ENCODE measurements at regions not wholly inside any gene's neighbourhood (a gene's known extent, or its start where the extent isn't known, plus 50 kb on each side); places are given as distances from the start of the nearest gene placed in this dataset.

GRCh38 chr13:105820415-105820814, 715.0 kb downstream of the EFNB2 start:
- WGBS (ENCODE audit: insufficient coverage) = no CpG with 5 or more reads among the region's 3 CpGs

GRCh38 chr13:105817498-105817897, 718.0 kb downstream of the EFNB2 start:
- no peaks in the 10 kb centered on the region for H3K9me3 ChIP-seq (ENCODE audit: control insufficient read depth, insufficient read depth, low read length)
- no peaks in the 10 kb centered on the region for H3K27me3 ChIP-seq (ENCODE audit: control insufficient read depth, insufficient read depth, low read length)
- no peak overlapping the region for H3K27ac ChIP-seq (ENCODE audit: low read depth, low read length)
- DNase-seq (ENCODE audit: low read depth in 4 of 6, low spot score in 6 of 6) = no peak
- no peaks in the 10 kb centered on the region for H3K36me3 ChIP-seq (ENCODE audit: control insufficient read depth, insufficient read depth, low read length)
- 81% methylated on average over 2 of the region's 4 CpGs for WGBS (ENCODE audit: insufficient coverage)
- H3K4me3 ChIP-seq (ENCODE audit: low read depth, low read length) = no peak overlapping the region
- no peaks in the 10 kb centered on the region for H3K4me1 ChIP-seq (ENCODE audit: control insufficient read depth, insufficient read depth, low read length)

More at GRCh38 chr13:105820415-105820814, 715.0 kb downstream of the EFNB2 start:
- H3K9me3 ChIP-seq (ENCODE audit: control insufficient read depth, insufficient read depth, low read length) = no peaks in the 10 kb centered on the region
- no peaks in the 10 kb centered on the region for H3K27me3 ChIP-seq (ENCODE audit: control insufficient read depth, insufficient read depth, low read length)
- H3K36me3 ChIP-seq (ENCODE audit: control insufficient read depth, insufficient read depth, low read length) = no peaks in the 10 kb centered on the region
- no peak overlapping the region for H3K27ac ChIP-seq (ENCODE audit: low read depth, low read length)
- H3K4me3 ChIP-seq (ENCODE audit: low read depth, low read length) = no peak overlapping the region
- no peaks in the 10 kb centered on the region for H3K4me1 ChIP-seq (ENCODE audit: control insufficient read depth, insufficient read depth, low read length)
- no peak for DNase-seq (ENCODE audit: low read depth in 4 of 6, low spot score in 6 of 6)

GRCh38 chr13:105816994-105817393, 718.5 kb downstream of the EFNB2 start:
- no peaks in the 10 kb centered on the region for H3K4me1 ChIP-seq (ENCODE audit: control insufficient read depth, insufficient read depth, low read length)
- H3K9me3 ChIP-seq (ENCODE audit: control insufficient read depth, insufficient read depth, low read length) = no peaks in the 10 kb centered on the region
- DNase-seq (ENCODE audit: low read depth in 4 of 6, low spot score in 6 of 6) = peak in 1 of 6 donors; percentile 56
- H3K27ac ChIP-seq (ENCODE audit: low read depth, low read length) = no peak overlapping the region
- no peak overlapping the region for H3K4me3 ChIP-seq (ENCODE audit: low read depth, low read length)
- H3K36me3 ChIP-seq (ENCODE audit: control insufficient read depth, insufficient read depth, low read length) = no peaks in the 10 kb centered on the region
- no peaks in the 10 kb centered on the region for H3K27me3 ChIP-seq (ENCODE audit: control insufficient read depth, insufficient read depth, low read length)
- WGBS (ENCODE audit: insufficient coverage) = 70% methylated on average over 3 of the region's 4 CpGs

- Histone ChIP-seq H3K27me3 (ENCODE audit: control insufficient read depth, insufficient read depth, low read length) (no peaks in the 10 kb centered on the region), H3K4me3 (ENCODE audit: low read depth, low read length) (no peak overlapping the region), H3K9me3 (ENCODE audit: control insufficient read depth, insufficient read depth, low read length) (no peaks in the 10 kb centered on the region), H3K36me3 (ENCODE audit: control insufficient read depth, insufficient read depth, low read length) (no peaks in the 10 kb centered on the region), H3K4me1 (ENCODE audit: control insufficient read depth, insufficient read depth, low read length) (no peaks in the 10 kb centered on the region), H3K27ac (ENCODE audit: low read depth, low read length) (no peak overlapping the region)
- 70% methylated on average over 2 of the region's 4 CpGs for WGBS (ENCODE audit: insufficient coverage)
- no peak for DNase-seq (ENCODE audit: low read depth in 4 of 6, low spot score in 6 of 6)
These were observed 720.6 kb downstream of the EFNB2 start for GRCh38 chr13:105814902-105815250.

GRCh38 chr13:105814219-105814901, 721.1 kb downstream of the EFNB2 start:
- WGBS (ENCODE audit: insufficient coverage) = 63% methylated on average over 1 of the region's 5 CpGs
- Histone ChIP-seq H3K9me3 (ENCODE audit: control insufficient read depth, insufficient read depth, low read length) (no peaks in the 10 kb centered on the region), H3K4me1 (ENCODE audit: control insufficient read depth, insufficient read depth, low read length) (no peaks in the 10 kb centered on the region), H3K36me3 (ENCODE audit: control insufficient read depth, insufficient read depth, low read length) (no peaks in the 10 kb centered on the region), H3K27me3 (ENCODE audit: control insufficient read depth, insufficient read depth, low read length) (no peaks in the 10 kb centered on the region), H3K27ac (ENCODE audit: low read depth, low read length) (no peak overlapping the region), H3K4me3 (ENCODE audit: low read depth, low read length) (no peak overlapping the region)
- peak in 2 of 6 donors; percentile 24 to 40 for DNase-seq (ENCODE audit: low read depth in 4 of 6, low spot score in 6 of 6)

- DNase-seq (ENCODE audit: low read depth in 4 of 6, low spot score in 6 of 6) = no peak
These were observed 728.9 kb downstream of the EFNB2 start for GRCh38 chr13:105806628-105806920.

GRCh38 chr13:105805892-105806627, 729.4 kb downstream of the EFNB2 start:
- WGBS (ENCODE audit: insufficient coverage) = 83% methylated on average over 1 of the region's 6 CpGs
- no peaks in the 10 kb centered on the region for H3K9me3 ChIP-seq (ENCODE audit: control insufficient read depth, insufficient read depth, low read length)
- no peaks in the 10 kb centered on the region for H3K4me1 ChIP-seq (ENCODE audit: control insufficient read depth, insufficient read depth, low read length)
- H3K27ac ChIP-seq (ENCODE audit: low read depth, low read length) = no peak overlapping the region
- no peaks in the 10 kb centered on the region for H3K36me3 ChIP-seq (ENCODE audit: control insufficient read depth, insufficient read depth, low read length)
- no peak overlapping the region for H3K4me3 ChIP-seq (ENCODE audit: low read depth, low read length)
- no peak for DNase-seq (ENCODE audit: low read depth in 4 of 6, low spot score in 6 of 6)
- H3K27me3 ChIP-seq (ENCODE audit: control insufficient read depth, insufficient read depth, low read length) = no peaks in the 10 kb centered on the region

More at GRCh38 chr13:105806628-105806920, 728.9 kb downstream of the EFNB2 start:
- Histone ChIP-seq H3K4me1 (ENCODE audit: control insufficient read depth, insufficient read depth, low read length) (no peaks in the 10 kb centered on the region), H3K36me3 (ENCODE audit: control insufficient read depth, insufficient read depth, low read length) (no peaks in the 10 kb centered on the region), H3K4me3 (ENCODE audit: low read depth, low read length) (no peak overlapping the region), H3K9me3 (ENCODE audit: control insufficient read depth, insufficient read depth, low read length) (no peaks in the 10 kb centered on the region), H3K27ac (ENCODE audit: low read depth, low read length) (no peak overlapping the region), H3K27me3 (ENCODE audit: control insufficient read depth, insufficient read depth, low read length) (no peaks in the 10 kb centered on the region)
- no CpG with 5 or more reads among the region's 3 CpGs for WGBS (ENCODE audit: insufficient coverage)

- Histone ChIP-seq H3K4me3 (ENCODE audit: low read depth, low read length) (no peak overlapping the region), H3K27ac (ENCODE audit: low read depth, low read length) (no peak overlapping the region), H3K36me3 (ENCODE audit: control insufficient read depth, insufficient read depth, low read length) (no peaks in the 10 kb centered on the region), H3K9me3 (ENCODE audit: control insufficient read depth, insufficient read depth, low read length) (no peaks in the 10 kb centered on the region), H3K27me3 (ENCODE audit: control insufficient read depth, insufficient read depth, low read length) (no peaks in the 10 kb centered on the region), H3K4me1 (ENCODE audit: control insufficient read depth, insufficient read depth, low read length) (no peaks in the 10 kb centered on the region)
- DNase-seq (ENCODE audit: low read depth in 4 of 6, low spot score in 6 of 6) = peak in 1 of 6 donors; percentile 25
- no CpG with 5 or more reads among the region's 3 CpGs for WGBS (ENCODE audit: insufficient coverage)
These were observed 730.8 kb downstream of the EFNB2 start for GRCh38 chr13:105804561-105805190.

GRCh38 chr13:105799155-105799554, 736.3 kb downstream of the EFNB2 start:
- no peak overlapping the region for H3K27ac ChIP-seq (ENCODE audit: low read depth, low read length)
- H3K27me3 ChIP-seq (ENCODE audit: control insufficient read depth, insufficient read depth, low read length) = no peaks in the 10 kb centered on the region
- H3K9me3 ChIP-seq (ENCODE audit: control insufficient read depth, insufficient read depth, low read length) = no peaks in the 10 kb centered on the region
- no peak for DNase-seq (ENCODE audit: low read depth in 4 of 6, low spot score in 6 of 6)
- no peaks in the 10 kb centered on the region for H3K4me1 ChIP-seq (ENCODE audit: control insufficient read depth, insufficient read depth, low read length)
- no peaks in the 10 kb centered on the region for H3K36me3 ChIP-seq (ENCODE audit: control insufficient read depth, insufficient read depth, low read length)
- H3K4me3 ChIP-seq (ENCODE audit: low read depth, low read length) = no peak overlapping the region

GRCh38 chr13:105798541-105798940, 736.9 kb downstream of the EFNB2 start:
- Histone ChIP-seq H3K4me3 (ENCODE audit: low read depth, low read length) (no peak overlapping the region), H3K36me3 (ENCODE audit: control insufficient read depth, insufficient read depth, low read length) (no peaks in the 10 kb centered on the region), H3K4me1 (ENCODE audit: control insufficient read depth, insufficient read depth, low read length) (no peaks in the 10 kb centered on the region), H3K27ac (ENCODE audit: low read depth, low read length) (no peak overlapping the region), H3K27me3 (ENCODE audit: control insufficient read depth, insufficient read depth, low read length) (no peaks in the 10 kb centered on the region), H3K9me3 (ENCODE audit: control insufficient read depth, insufficient read depth, low read length) (no peaks in the 10 kb centered on the region)
- DNase-seq (ENCODE audit: low read depth in 4 of 6, low spot score in 6 of 6) = peak in 1 of 6 donors; percentile 31
- WGBS (ENCODE audit: insufficient coverage) = no CpG with 5 or more reads among the region's 1 CpG
